Naive thymus-derived CD8-positive, alpha-beta T cell (primary cell): ENCODE measurements at regions not wholly inside any gene's neighbourhood (a gene's known extent, or its start where the extent isn't known, plus 50 kb on each side); places are given as distances from the start of the nearest gene placed in this dataset.

Experiments used
- ATAC-seq, 2 donors: fragments of 150-1000 bp; cut with Tn5 transposase in 1 of 2; sonication (Bioruptor Pico), chemical (Tn5 transposase) in 1 of 2; 1 replicate in 1 of 2; 2 replicates in 1 of 2; pipeline ENCODE4 v1.10.0; 2021; ENCODE audit warnings: mild to moderate bottlenecking in 2 of 2, moderate library complexity in 2 of 2
- POLR2A ChIA-PET: fragments of 350-600 bp; sonication (Branson Sonifier 250); formaldehyde crosslinking; loops from one replicate; lab custom pipeline; 2021; ENCODE audit warnings: antibody characterized with exemption; lab: Charles Lee
- DNase-seq, 10 donors: peaks; one replicate each; pipeline versions ENCODE4 v3.0.0 to v3.0.0-alpha.2; 2020 to 2022
- H3K27ac Mint-ChIP-seq, 10 donors: one replicate each; pipeline ENCODE4 v1.8.0; 2020 to 2022; ENCODE audit warnings: mild to moderate bottlenecking in 10 of 10, mixed read lengths in 10 of 10, moderate library complexity in 4 of 10, inconsistent platforms in 1 of 10
- H3K27me3 Mint-ChIP-seq, 5 donors: one replicate each; pipeline ENCODE4 v1.8.0; 2021 to 2022; ENCODE audit warnings: mixed read lengths in 5 of 5
- H3K36me3 Mint-ChIP-seq, 3 donors: one replicate each; pipeline ENCODE4 v1.8.0; 2020 to 2022; ENCODE audit warnings: mixed read lengths in 3 of 3, mild to moderate bottlenecking in 2 of 3, inconsistent platforms in 1 of 3
- H3K4me1 Mint-ChIP-seq, 4 donors: one replicate each; pipeline ENCODE4 v1.8.0; 2021 to 2022; ENCODE audit warnings: mixed read lengths in 4 of 4
- H3K4me3 Mint-ChIP-seq, 10 donors: one replicate each; pipeline ENCODE4 v1.8.0; 2020 to 2022; ENCODE audit warnings: mild to moderate bottlenecking in 10 of 10, mixed read lengths in 10 of 10, moderate library complexity in 6 of 10, inconsistent platforms in 1 of 10
- H3K9me3 Mint-ChIP-seq, 9 donors: one replicate each; pipeline ENCODE4 v1.8.0; 2020 to 2022; ENCODE audit warnings: mixed read lengths in 9 of 9, mild to moderate bottlenecking in 3 of 9, inconsistent platforms in 1 of 9, moderate library complexity in 1 of 9

DNA sequence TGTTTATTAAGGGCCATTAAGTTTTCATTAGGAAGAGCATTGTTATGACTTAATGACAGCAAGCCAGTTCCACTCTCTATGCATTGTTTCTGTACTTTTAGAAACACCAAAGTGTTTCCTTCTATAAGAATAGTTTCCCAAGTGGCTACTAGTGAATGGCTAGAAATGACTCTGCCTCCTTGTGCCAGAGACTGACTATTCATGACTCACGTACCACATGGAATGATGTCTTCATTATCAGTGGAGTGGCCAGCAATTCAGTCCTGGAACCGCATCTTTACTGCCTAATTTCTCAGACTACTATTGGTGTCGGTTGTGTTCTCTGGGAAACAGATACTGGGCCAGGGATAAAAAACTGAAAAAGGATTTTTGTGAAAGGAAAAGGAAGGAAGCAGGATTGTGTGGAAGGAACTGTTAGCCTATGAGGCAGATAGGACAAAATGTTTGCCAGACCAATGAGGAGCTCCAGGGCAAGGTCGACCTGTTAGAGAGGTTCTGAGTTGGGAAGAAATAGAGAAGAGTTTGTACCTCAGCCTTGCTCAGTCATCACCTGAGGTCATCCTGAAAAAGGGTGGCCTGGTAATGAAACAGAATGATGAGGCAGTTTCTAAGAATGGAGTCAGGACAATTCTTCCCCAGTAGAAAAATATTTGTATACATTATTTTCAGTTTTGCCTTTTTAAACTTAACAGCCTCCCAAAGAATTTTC lies 218.6 kb downstream of the SPCS3 start:
- Mint-ChIP-seq H3K4me3 (no peak overlapping the region), H3K9me3 (no peaks in the 10 kb centered on the region), H3K27me3 (peaks cover 0 to 4% (median 0%) of the 10 kb centered on the region in 5 donors), H3K4me1 (no peaks in the 10 kb centered on the region), H3K36me3 (no peaks in the 10 kb centered on the region), H3K27ac (no peak overlapping the region)
- POLR2A ChIA-PET = no interaction called here
- no peak for ATAC-seq
- DNase-seq = no peak

DNA sequence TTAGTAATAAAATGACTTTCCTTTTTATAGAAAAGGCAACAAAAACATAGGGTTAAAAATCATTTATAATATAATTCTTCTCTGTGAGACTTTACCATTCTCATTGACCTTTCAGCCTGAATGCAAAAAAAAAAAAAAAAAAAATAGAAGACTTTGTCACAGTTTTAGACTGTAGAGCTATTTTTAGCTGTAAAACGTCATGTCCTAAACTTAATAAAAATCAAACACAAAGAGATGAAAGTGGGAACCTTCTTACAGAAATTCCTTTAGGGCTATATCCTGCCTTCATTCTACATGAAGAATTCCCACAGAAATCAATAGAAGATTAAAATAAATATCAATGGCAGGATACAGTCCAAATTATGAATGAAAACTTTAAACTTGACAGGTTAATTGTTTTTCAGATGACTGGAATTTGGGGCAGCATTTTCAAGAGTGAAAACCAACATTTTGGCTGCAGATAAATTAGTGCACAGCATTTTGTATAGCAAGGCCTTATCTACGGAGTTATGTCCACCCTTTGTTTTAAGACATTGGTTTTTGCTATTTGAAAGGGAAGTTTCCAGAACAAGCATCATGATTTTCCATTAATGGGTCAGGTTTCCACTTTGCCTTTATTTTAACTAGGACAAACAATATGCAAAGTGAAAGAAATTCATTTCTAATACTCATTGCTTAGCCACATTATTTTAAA lies 219.5 kb downstream of the SPCS3 start:
- ATAC-seq = no peak
- Mint-ChIP-seq H3K4me1 (no peaks in the 10 kb centered on the region), H3K4me3 (no peak overlapping the region), H3K27ac (no peak overlapping the region), H3K9me3 (no peaks in the 10 kb centered on the region), H3K27me3 (peaks cover 0 to 4% (median 0%) of the 10 kb centered on the region in 5 donors), H3K36me3 (no peaks in the 10 kb centered on the region)
- DNase-seq = no peak
- POLR2A ChIA-PET = no interaction called here

DNA sequence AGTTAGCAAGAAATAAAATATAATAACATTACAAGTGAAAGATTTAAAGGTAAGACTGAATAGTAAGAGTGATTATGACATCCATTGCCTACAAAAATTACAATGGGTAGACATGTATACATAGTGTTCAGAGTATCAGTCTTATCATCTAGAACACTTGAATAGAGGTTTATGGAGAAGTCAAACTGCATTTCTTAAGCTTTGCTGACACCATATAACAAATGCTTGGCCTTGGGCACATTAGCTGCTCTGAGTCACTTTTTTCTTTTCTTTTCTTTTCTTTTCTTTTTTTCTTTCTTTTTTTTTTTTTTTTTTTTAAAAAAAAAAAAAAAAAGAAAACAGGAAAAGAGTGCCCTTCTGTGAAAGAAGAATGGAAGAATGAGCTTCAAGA lies 220.0 kb downstream of the SPCS3 start:
- no peak for ATAC-seq
- H3K4me1 Mint-ChIP-seq = no peaks in the 10 kb centered on the region
- no peak for DNase-seq
- no peaks in the 10 kb centered on the region for H3K9me3 Mint-ChIP-seq
- H3K4me3 Mint-ChIP-seq = no peak overlapping the region
- POLR2A ChIA-PET = no interaction called here
- peaks cover 0 to 4% (median 0%) of the 10 kb centered on the region in 5 donors for H3K27me3 Mint-ChIP-seq
- no peak overlapping the region for H3K27ac Mint-ChIP-seq
- no peaks in the 10 kb centered on the region for H3K36me3 Mint-ChIP-seq

DNA sequence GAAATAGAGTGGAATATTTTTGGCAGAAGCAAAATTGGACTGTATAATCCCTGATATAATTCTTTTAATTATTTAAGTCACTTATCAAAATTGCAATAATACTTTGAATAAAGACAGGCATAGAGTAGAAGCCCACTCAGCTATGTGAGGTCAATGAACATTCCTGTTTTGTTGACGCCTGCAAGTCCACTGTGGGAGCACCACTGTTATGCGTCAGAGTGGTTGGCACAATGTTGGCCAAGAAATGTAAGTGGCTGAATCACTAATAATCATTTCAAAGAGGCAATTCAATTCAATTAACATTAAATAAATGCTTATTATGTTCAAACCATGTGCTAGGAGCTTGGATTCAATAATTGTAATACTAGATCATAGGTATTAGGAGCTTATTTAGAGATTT lies 221.0 kb downstream of the SPCS3 start:
- POLR2A ChIA-PET = no interaction called here
- Mint-ChIP-seq H3K27ac (no peak overlapping the region), H3K27me3 (peaks cover 0 to 4% (median 0%) of the 10 kb centered on the region in 5 donors), H3K9me3 (no peaks in the 10 kb centered on the region), H3K36me3 (no peaks in the 10 kb centered on the region), H3K4me3 (no peak overlapping the region), H3K4me1 (no peaks in the 10 kb centered on the region)
- ATAC-seq (no peak), DNase-seq (no peak)

DNA sequence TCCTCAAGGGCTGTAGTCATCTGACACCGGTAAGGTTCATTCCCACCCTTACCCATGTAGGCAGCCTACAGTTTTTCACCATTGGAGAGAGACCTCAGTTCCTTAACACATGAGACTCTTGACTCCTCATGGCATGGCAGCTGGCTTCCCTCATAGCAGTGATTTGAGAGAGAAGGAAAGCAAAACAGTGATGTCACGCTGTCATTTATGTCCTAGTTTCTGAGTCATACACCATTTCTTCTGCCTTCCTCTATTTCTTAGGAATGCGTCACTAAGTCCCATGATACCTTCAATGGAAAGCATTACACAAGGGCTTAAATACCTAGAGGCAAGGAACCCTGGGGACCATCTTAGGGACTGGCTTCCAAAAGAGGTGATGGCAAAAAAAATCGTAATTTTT lies 226.1 kb downstream of the SPCS3 start:
- H3K27me3 Mint-ChIP-seq = peaks cover 0 to 2% (median 0%) of the 10 kb centered on the region in 5 donors
- POLR2A ChIA-PET = no interaction called here
- H3K36me3 Mint-ChIP-seq = no peaks in the 10 kb centered on the region
- H3K27ac Mint-ChIP-seq = no peak overlapping the region
- H3K9me3 Mint-ChIP-seq = no peaks in the 10 kb centered on the region
- H3K4me1 Mint-ChIP-seq = no peaks in the 10 kb centered on the region
- no peak for DNase-seq
- no peak overlapping the region for H3K4me3 Mint-ChIP-seq
- ATAC-seq = no peak

DNA sequence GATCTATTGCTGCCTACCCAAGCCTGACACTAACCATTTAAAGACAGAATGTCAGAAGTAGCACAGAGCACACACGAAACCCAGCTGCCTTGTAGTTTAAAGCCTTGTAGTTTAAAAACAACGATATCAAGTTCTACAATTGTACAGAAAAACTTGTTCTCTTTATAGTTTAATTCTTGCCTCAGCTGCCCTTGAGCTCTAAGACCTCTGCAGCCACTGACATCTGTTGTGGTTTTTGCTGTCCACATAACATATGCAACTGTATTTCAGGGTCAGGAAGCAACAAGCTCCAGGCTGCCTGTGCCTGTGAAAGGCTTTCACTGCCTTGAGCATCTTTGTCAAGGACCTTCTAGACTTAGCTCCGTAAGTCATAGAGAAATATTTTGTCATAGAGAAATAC lies 227.2 kb downstream of the SPCS3 start:
- Mint-ChIP-seq H3K36me3 (no peaks in the 10 kb centered on the region), H3K4me3 (no peak overlapping the region), H3K4me1 (no peaks in the 10 kb centered on the region), H3K9me3 (peaks cover 0 to 4% (median 0%) of the 10 kb centered on the region in 9 donors), H3K27me3 (peaks cover 0 to 2% (median 0%) of the 10 kb centered on the region in 5 donors), H3K27ac (no peak overlapping the region)
- ATAC-seq (no peak), DNase-seq (no peak)
- POLR2A ChIA-PET = no interaction called here

DNA sequence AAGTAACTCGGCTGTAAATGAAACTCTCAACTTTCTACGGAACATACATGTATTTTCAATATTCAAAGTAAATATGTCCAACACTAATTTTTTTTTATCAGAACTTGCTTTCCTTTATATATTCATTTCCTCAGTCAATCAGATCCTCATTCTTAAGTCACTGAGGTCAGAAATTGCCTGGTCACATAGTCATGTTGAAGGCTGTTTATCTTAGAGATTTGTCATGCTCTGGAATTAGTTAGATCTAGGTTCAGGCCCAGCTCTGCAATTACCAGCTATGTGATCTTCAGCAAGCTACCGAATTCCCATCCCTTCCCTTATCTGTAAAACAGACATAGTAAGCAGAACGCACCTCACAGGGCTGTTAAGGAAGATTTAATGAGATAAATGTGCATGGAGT lies 228.8 kb downstream of the SPCS3 start:
- H3K27ac Mint-ChIP-seq = no peak overlapping the region
- H3K4me3 Mint-ChIP-seq = no peak overlapping the region
- no peaks in the 10 kb centered on the region for H3K36me3 Mint-ChIP-seq
- POLR2A ChIA-PET = no interaction called here
- H3K27me3 Mint-ChIP-seq = peaks cover 0 to 2% (median 0%) of the 10 kb centered on the region in 5 donors
- H3K4me1 Mint-ChIP-seq = no peaks in the 10 kb centered on the region
- ATAC-seq (no peak), DNase-seq (no peak)
- peaks cover 0 to 14% (median 4%) of the 10 kb centered on the region in 9 donors for H3K9me3 Mint-ChIP-seq

DNA sequence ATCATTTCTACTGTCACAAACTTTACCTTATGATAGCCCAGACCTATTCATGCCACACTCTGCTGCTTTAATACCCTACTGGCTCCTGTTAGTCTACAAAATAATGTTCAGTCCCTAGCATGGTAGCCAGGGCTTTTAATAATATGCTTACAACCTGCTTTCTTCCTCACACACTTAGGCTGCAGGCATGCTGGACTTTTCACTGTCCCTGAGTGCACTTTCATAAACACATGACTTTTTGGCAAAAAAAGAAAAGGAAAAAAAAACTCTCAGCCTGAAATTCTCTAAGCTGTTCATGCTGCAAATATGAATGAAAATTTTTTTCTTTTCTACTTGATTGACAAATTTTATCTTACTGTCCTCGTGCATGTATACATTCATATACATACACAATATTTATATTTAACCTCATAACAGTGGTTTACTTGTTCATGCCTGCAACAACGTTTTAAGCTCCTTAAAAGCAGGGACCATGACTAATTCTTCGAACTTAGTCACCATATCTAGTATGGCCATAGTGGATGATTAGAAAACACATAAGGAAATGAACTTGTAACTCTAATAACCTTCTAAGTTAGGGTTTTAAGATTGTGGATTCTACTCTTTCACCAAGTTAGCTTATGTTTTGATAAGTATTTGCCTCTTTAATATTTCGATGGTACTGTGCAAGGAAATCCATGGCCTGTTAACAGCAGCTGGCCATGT lies 229.5 kb downstream of the SPCS3 start:
- no peak overlapping the region for H3K27ac Mint-ChIP-seq
- POLR2A ChIA-PET = no interaction called here
- no peaks in the 10 kb centered on the region for H3K4me1 Mint-ChIP-seq

DNA sequence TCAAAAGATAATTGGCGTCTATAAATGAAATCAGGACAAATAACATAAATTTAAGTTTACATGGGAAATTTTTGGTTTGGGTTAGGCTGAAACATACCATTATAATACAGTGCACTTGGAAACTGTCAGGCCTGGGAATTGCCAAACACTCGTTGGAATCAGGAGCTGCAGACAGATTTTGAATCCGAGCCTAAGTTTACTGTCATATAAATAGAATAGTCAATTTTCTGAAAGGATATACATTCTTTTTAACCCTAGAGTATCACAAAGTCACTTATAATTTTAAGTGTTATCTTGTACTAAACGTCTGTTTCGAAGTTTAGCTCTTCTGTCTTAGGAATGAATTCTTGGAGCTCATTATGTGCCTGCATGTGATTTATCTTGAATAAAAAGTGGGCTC lies 234.1 kb downstream of the VEGFC start:
- Mint-ChIP-seq H3K4me3 (no peak overlapping the region), H3K36me3 (no peaks in the 10 kb centered on the region), H3K27ac (no peak overlapping the region), H3K27me3 (no peaks in the 10 kb centered on the region), H3K4me1 (no peaks in the 10 kb centered on the region), H3K9me3 (peaks cover 0 to 7% (median 0%) of the 10 kb centered on the region in 9 donors)
- DNase-seq (no peak), ATAC-seq (no peak)
- POLR2A ChIA-PET = no interaction called here

More for the DNA sequence above, 229.5 kb downstream of the SPCS3 start:
- peaks cover 0 to 14% (median 4%) of the 10 kb centered on the region in 9 donors for H3K9me3 Mint-ChIP-seq
- no peaks in the 10 kb centered on the region for H3K36me3 Mint-ChIP-seq
- DNase-seq (no peak), ATAC-seq (no peak)
- H3K27me3 Mint-ChIP-seq = peaks cover 0 to 2% (median 0%) of the 10 kb centered on the region in 5 donors
- H3K4me3 Mint-ChIP-seq = no peak overlapping the region

DNA sequence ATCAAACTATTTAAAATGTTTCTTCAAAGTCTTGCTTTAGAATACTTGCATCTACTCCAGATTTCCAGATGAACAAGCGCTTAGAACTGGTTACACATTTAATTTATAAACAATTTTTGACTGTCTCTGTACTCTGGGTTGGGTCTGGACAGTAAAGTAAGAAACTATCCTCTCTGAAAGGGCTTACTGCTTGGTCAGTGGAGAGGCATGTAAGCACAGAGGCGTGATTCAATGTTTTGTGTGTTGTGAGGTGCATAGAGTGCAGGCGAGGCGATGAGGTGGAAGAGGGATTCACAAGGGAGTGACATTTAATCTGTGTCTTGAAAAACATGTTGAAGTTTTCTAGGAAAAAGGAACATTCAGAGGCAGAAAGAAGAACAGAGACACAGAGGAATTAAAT lies 231.4 kb downstream of the VEGFC start:
- no peak overlapping the region for H3K27ac Mint-ChIP-seq
- DNase-seq (no peak), ATAC-seq (no peak)
- H3K4me1 Mint-ChIP-seq = no peaks in the 10 kb centered on the region
- no peak overlapping the region for H3K4me3 Mint-ChIP-seq
- H3K27me3 Mint-ChIP-seq = peaks cover 0 to 2% (median 0%) of the 10 kb centered on the region in 5 donors
- POLR2A ChIA-PET = no interaction called here
- H3K9me3 Mint-ChIP-seq = peaks cover 0 to 7% (median 0%) of the 10 kb centered on the region in 9 donors
- H3K36me3 Mint-ChIP-seq = no peaks in the 10 kb centered on the region

DNA sequence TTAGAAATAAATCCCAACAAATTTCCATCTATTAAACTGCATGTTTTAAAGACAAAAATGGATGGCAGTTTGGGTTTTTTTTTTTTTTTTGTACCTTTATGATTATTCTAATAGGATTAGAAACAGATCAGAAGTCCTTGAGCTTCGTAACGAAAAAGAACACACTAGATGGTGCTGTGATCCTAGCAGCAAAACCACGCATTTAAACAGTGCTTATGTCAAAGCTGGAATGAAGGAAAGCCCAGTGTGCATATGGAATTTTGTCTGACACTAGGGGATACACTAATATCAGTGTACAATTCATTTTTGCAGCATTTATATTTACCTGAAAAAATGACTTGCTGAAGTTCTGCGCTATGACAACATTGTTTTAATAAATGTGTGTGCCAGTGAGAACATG lies 229.1 kb downstream of the VEGFC start:
- peaks cover 0 to 7% (median 0%) of the 10 kb centered on the region in 9 donors for H3K9me3 Mint-ChIP-seq
- no peak overlapping the region for H3K4me3 Mint-ChIP-seq
- H3K27me3 Mint-ChIP-seq = peaks cover 0 to 2% (median 0%) of the 10 kb centered on the region in 5 donors
- DNase-seq = no peak
- POLR2A ChIA-PET = no interaction called here
- H3K4me1 Mint-ChIP-seq = no peaks in the 10 kb centered on the region
- no peak for ATAC-seq
- no peak overlapping the region for H3K27ac Mint-ChIP-seq
- no peaks in the 10 kb centered on the region for H3K36me3 Mint-ChIP-seq

DNA sequence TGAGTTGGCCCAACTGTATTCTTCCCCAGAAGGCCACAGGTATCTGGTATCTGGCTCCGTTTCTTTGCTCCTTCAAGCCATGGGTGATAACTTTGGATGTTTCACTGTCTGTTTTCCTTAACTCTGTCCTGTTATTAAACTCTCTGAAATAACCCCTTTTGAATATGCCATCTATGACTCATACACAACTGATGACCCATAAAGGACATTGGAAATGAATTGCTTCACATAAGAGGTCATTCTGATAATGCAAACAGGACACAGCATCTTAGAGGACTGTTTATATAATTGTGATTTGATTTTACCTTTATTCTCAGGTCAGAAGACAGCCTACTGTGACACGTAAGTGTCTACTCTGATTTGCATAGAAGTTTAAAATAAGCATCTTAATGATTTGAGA lies 227.7 kb downstream of the VEGFC start:
- H3K4me1 Mint-ChIP-seq = no peaks in the 10 kb centered on the region
- ATAC-seq (no peak), DNase-seq (no peak)
- peaks cover 0 to 2% (median 0%) of the 10 kb centered on the region in 5 donors for H3K27me3 Mint-ChIP-seq
- POLR2A ChIA-PET = no interaction called here
- H3K4me3 Mint-ChIP-seq = no peak overlapping the region
- no peaks in the 10 kb centered on the region for H3K36me3 Mint-ChIP-seq
- H3K27ac Mint-ChIP-seq = no peak overlapping the region
- peaks cover 0 to 7% (median under 1%) of the 10 kb centered on the region in 9 donors for H3K9me3 Mint-ChIP-seq

DNA sequence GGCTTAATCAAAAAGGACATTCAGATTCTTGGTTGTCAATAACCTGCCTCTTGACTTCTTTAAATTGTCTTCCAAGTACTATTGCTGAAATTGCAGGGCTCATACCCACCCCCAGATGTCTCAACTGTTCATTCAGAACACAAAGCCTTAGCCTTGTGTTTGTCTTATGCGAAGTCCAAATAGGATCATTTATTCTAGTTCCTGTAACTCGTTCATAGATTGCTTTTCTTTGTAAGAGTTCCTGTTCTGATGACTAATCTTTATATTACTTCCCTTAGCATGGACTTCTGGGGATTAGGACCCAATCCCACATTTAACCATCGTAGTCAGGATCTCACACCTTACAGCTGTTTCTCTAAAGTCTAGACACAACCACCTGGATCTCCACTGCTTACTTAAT lies 226.0 kb downstream of the VEGFC start:
- Mint-ChIP-seq H3K9me3 (peaks cover 0 to 7% (median 0%) of the 10 kb centered on the region in 9 donors), H3K4me3 (no peak overlapping the region), H3K27me3 (peaks cover 0 to 2% (median 0%) of the 10 kb centered on the region in 5 donors), H3K27ac (no peak overlapping the region), H3K4me1 (no peaks in the 10 kb centered on the region), H3K36me3 (no peaks in the 10 kb centered on the region)
- DNase-seq (no peak), ATAC-seq (no peak)
- POLR2A ChIA-PET = no interaction called here
